NCI-H1048 (cell line): ENCODE measurements at regions not wholly inside any gene's neighbourhood (a gene's known extent, or its start where the extent isn't known, plus 50 kb on each side); places are given as distances from the start of the nearest gene placed in this dataset.
"Not testable (repeated sequence)": the region's sequence is repeated elsewhere in the genome, so short reads cannot be mapped to it uniquely, and the experiment has no call there.

Experiments
- DNase-seq: peaks from one replicate; lab custom pipeline; 2025; lab: John Stamatoyannopoulos, UW

DNA sequence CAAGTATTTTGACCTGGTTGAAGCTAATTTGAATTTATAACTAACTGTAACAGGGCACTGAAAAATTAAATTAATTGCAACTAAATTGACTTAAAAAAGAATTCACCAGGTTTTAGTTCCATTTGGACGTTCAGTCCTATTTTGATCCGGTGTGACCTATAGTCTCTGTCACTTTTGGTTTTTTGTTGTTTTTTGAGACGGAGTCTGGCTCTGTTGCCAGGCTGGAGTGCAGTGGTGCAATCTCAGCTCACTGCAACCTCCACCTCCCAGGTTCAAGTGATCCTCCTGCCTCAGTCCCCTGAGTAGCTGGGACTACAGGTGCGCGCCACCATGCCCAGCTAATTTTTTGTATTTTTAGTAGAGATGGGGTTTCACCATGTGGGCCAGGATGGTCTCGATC lies 91.2 kb downstream of the GADD45G start:
- not testable (repeated sequence) for DNase-seq

GRCh38 chr9:89696780-89697179 lies 92.0 kb downstream of the GADD45G start:
- DNase-seq = no peak

- DNase-seq = no peak
Measured at GRCh38 chr9:89697553-89697952, 92.7 kb downstream of the GADD45G start.

DNA sequence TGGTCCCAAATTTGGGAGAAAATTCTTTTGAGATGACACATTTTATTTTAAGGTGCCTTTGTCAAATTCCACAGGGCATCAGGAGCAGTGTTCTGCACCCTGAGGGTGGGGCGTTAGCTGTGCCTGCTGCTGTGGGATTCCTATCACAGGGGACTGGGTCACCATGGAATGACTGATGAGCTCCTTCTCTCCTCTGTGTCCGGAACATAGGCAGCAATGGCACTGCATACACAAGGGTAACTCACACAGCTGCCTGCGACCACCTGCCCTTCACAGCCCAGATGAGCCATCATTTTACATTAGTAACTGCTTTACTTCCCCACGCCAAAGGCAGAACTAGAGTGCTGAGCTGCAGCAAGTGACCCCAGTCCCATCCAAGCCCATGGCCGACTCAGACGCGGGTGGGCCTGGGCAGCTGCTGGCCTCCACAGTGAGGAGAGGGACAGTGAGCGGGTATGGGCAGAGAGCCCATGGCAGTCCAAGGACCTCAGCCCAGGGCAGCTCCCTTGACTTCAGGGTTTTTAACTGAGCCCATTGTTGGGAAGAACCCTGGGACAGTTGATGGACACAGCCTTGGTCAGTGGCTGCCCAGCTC lies 93.7 kb downstream of the GADD45G start:
- DNase-seq = no peak

- no peak for DNase-seq
Measured at GRCh38 chr9:89699646-89700045, 94.8 kb downstream of the GADD45G start.

DNA sequence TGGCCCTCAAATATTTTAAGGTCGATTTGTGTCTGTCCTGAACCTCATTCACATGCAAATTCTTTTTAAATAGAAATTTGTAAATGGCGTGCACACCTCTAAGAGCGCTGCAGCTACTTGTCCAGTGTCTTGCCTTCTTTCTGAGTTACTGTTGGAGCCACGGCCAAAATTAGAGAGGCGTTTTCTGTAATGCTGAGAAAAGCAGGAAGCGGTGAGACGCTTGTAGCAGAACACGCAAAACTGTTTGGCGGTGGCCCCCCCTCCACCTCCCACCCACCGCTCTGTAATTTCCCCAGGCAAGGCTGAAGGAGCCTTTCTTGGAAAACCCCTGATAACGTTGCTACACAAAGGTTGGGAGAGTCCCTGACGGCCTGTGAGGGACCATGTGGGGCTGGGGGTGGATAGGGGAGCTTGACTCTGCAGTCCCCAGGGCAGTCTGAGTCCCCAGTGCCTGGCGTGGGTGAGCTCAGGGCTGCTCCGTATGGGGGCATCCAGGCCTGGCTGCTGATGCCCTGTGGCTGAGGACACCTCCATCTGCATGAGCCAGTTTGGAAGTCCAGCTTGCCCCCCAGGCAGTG lies 96.5 kb downstream of the GADD45G start:
- no peak for DNase-seq

- no peak for DNase-seq
Measured at GRCh38 chr9:89702401-89702800, 97.6 kb downstream of the GADD45G start.

DNA sequence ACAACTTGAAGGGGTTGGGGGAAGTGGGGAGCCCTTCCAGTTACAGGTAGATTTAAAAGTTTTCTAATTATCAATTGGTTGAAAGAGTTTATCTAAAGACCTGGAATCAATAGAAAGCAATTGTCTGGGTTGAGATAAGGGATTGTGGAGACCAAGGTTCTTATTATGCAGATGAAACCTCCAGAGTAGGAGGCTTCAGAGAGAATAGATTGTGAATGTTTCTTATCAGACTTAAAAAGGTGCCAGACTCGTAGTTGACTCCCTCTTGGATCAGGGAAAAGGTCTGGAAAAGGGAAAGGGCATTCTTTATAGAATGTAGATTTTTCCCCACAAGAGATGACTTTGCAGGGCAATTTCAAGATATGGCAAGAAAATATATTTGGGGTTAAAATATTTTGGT lies 100.8 kb downstream of the GADD45G start:
- DNase-seq = no peak

DNA sequence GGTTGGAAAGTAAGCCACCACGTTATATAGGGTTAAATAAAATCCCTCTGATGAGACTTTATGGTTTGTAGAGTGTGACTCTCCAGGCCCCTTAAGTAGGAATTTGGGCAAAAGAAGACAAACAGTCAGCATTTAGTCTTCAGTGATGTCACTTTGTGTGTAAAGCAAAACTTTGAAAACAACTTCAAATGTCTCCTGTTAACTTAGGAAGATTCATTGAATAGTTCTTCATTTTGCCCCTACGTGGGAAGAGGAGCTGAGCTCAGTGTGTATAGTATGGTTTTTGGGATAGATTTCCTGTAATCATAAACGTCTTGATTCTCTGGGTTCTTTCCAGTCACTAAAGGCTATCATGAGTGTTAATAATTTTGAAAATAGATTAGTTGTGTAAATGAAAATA lies 101.3 kb downstream of the GADD45G start:
- DNase-seq = no peak

DNA sequence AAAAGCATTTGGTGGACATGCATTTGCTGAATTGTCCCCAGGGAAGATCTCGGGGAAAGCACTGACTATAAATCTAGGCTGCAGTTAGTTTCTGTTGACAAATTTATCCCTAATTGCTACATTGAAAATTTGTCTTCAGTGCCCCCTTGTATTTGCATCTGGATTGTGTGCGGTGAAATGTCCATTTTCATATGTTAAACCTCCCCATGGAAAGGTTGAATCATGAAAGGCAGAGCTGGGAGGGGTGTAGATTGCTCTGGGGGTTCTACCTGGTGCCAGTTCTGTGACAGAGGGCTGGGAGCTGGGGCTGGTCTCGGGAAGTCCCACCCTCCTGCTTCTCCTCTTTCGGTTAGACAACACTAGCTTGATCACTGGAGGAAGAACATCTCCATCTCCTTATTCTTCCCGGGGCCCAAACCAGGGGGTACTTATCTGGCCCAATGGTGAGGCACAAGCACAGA lies 101.9 kb downstream of the GADD45G start:
- DNase-seq = no peak

- no peak for DNase-seq
Measured at GRCh38 chr9:89710697-89711096, 105.9 kb downstream of the GADD45G start.

- no peak for DNase-seq
Measured at GRCh38 chr9:89711866-89712265, 107.1 kb downstream of the GADD45G start.

DNA sequence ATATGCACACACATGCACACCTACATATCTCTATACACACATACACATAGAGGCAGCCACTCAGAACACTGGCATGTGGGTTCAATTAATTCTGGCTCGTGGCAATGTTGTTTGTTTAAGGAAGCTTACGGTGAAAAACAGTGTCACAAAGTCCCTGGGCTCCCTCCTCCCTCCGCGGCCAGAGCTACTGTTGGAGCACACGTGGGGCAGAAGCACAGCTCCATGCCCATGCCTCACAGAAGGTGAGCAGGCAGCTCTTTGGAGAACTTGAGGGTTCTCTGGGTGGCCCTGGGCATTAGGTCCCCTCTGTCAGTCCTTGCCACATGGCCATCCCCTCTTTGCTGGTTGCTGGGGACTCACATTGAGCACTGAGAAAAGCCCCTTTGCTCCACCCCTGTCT lies 107.5 kb downstream of the GADD45G start:
- DNase-seq = no peak

- no peak for DNase-seq
Measured at GRCh38 chr9:89714321-89714720, 109.5 kb downstream of the GADD45G start.

- no peak for DNase-seq
Measured at GRCh38 chr9:89715318-89715858, 110.6 kb downstream of the GADD45G start.

GRCh38 chr9:89715881-89716280 lies 111.1 kb downstream of the GADD45G start:
- DNase-seq = no peak

DNA sequence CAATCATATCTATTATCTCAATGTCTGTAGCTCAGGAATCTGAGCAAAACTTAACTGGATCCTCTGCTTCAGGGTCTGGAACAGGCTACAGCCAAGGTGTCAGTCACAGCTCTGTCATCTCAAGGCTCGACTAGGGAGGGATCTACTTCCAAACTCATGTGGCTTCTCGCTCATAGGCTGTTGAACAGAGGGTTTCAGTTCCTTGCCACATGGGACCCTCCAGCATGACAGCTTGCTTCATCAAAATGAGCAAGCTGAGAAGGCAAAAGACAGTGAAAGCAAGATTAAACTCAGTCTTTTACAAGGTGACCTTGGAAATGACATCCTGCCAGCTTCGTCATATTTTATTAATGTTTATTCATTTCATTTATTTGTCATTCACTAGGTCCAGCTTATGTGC lies 111.7 kb downstream of the GADD45G start:
- no peak for DNase-seq

GRCh38 chr9:89718176-89718575 lies 113.4 kb downstream of the GADD45G start:
- no peak for DNase-seq

DNA sequence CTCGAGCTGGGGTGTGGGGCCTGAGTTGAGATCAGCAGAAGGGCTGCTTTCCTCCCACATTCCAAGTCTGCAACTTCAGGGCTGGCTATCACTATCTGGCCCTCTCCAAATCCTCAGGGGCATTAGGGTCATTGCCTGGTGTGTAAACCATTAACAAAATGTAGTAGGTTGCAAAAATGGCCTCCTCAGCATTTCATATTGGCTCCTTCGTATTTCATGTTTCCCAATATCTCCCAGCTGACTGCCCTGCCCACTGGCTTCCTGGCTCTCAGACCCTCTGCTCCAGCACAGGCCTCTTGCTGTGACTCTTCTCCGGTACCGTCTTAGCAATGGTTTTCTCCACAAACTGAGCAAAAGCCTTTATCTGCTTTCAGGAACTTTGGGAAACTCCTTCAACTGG lies 113.8 kb downstream of the GADD45G start:
- DNase-seq = no peak

DNA sequence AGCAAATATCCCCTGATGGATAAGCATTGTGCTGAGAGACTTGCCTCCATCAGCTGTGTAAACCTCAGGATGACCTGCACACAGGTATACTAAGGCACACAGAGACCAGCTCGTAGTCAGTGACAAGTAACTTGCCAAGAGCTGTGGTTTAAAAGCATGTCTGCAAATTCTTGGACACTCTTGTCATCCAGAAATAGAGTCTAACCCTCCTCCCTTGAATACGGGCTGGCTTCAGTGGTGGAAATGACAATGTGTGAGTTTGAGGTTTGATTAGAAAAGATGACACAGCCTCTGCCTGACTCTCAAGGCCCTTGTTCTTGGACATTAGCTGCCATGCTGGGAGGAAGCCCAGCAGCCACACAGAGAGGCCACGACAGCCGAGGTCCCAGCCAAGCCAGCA lies 114.4 kb downstream of the GADD45G start:
- no peak for DNase-seq

- DNase-seq = no peak
Measured at GRCh38 chr9:89720696-89721175, 115.9 kb downstream of the GADD45G start.

- no peak for DNase-seq
Measured at GRCh38 chr9:89721176-89721700, 116.4 kb downstream of the GADD45G start.

GRCh38 chr9:89721971-89722530 lies 117.2 kb downstream of the GADD45G start:
- DNase-seq = no peak
